ENCODE measurements at regions not wholly inside any gene's neighbourhood (a gene's known extent, or its start where the extent isn't known, plus 50 kb on each side); places are given as distances from the start of the nearest gene placed in this dataset.

DNA sequence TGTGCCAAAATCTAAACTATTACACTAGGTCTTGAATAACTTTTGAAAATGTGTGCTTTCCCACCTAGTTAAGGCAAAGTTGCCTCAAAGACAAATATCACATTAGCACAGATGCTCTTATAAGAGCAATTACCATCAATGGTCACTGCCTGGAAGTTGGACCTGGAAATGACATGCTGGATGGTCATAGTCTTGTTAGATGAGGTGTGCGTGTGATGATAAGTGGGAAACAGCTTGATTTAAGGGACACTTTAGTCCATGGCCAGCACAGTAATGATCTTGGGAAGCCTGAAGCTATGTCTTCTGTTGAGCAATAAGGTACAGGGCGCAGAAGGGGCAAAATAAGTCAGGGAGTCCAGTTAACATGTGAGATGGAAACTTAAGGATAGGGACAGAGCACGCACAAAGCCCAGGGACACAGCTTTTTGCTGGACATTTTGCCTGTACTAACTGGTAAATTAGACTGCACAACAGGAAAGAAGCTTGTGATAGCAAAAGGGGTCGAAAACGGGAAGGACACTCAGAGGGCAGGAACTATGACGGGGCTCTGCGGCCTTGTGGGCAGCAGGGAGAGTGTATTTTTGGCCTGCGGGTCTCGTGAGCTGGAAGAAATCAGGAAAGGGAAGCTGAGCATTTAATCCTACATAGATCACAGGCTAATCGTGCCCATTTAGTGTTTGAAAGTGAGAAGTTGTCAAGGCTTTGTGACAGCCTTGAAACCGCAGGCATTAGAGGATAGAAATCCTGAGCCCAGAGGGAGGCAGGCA lies 66.7 kb upstream of the BMP2 start:
- TF ChIP-seq GATA3 (IDR thresholded peaks at IDR 0.05; ENCODE audit: low read depth, low read length): no peak
- no peak for TF ChIP-seq GATA2 (IDR thresholded peaks at IDR 0.05; ENCODE audit: low read depth, low read length)

Data from SH-SY5Y (cell line).